ENCODE measurements at regions not wholly inside any gene's neighbourhood (a gene's known extent, or its start where the extent isn't known, plus 50 kb on each side); places are given as distances from the start of the nearest gene placed in this dataset.

DNA sequence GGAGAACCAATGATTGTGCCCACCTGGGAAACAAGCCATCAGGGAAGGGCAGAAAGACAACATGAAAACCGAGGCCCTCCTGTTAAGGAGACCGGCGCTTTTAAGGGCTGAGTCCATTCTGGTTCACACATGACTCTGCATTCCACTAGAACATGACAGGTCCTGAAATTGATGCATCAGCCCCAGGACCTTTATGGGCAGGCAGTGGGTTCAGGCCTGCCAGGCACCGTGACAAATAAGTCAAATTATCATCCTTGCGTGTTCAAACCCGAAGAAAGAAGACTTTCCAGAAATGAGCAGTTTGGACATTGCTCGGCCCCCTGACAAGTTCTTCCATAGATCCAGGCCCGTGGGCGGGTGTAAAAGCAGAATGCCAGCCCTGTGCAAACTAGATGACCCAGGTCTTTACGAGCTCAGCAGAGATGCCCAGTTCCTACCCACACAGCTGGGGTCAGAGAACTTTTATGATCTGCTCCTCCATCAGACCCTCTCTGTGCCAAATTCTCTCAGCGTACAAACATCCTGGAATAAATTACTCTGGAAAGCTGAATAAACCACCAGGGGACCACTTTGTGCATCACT is 295.5 kb upstream of the WWC1 start:
- DNase-seq (ENCODE audit: low read depth in 2 of 3, low spot score in 2 of 3): no peak

DNA sequence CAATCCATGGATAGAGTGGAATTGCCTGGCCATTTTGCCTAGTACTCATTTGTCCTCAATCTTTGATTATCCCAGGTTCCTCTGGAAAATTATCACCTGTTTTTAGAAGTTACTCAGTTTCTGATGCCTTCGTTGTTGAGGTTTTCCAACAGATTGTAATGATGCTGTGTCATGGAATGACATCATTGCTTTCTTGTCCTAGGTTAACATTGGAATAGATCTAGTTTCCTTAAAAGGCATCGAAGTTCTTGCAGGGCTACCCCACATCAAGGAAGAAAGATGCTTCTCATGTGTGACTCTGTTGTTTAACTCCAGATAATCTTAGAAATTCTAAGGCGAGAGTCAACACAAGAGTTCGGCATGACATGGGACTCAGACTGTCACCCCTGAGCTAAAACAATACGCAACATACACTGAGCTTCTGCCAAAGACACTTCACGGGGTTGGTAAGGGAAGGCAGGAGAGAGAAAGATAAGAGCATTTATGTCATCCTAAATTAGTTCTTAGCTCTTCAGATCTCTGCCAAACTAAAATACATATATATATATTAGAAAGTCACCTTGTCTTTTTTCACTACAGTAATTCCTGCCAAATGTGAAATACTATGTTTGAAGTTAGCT is 293.2 kb upstream of the WWC1 start:
- DNase-seq (ENCODE audit: low read depth in 2 of 3, low spot score in 2 of 3): no peak

DNA sequence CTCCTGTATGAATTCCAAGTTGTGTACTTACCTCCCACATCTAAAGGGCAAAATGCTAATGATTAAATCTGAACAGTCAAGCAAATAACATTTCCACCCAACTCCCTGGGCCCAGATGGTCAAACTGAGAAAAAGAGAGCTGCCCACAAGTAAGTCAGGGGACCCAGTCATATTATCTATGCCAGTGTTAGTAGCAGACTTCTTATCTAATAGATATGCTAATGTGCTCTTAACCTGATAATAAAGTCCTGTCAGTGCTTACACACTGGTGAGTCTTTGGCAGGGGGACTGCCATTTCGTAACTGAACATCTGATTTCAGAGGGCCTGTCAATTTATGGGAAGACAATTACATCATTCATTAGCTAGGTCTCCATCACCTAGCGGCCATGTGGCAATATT is 292.3 kb upstream of the WWC1 start:
- DNase-seq (ENCODE audit: low read depth in 2 of 3, low spot score in 2 of 3): no peak

GRCh38 chr5:168001318-168001717 is 290.1 kb upstream of the WWC1 start:
- DNase-seq (ENCODE audit: low read depth in 2 of 3, low spot score in 2 of 3): no peak

GRCh38 chr5:168002116-168002515 is 289.3 kb upstream of the WWC1 start:
- no peak for DNase-seq (ENCODE audit: low read depth in 2 of 3, low spot score in 2 of 3)

DNA sequence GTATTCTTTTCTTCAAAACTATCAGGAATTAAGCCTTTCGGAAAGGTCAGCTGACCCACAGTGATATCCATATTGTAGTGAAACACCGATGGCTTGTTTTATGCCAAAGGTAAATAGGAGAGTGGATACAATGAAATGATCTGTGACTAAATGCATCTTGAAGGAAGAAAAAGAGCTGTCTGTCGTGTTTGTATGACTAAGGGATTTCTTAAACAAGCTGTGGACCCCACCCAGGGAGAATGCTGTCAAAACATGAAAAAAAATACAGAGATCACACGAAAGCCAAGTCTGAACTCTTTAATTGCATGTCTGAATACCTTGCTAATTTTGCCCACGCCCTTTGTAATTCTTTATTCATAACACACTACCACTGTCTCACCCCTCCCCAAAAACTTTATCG is 286.4 kb upstream of the WWC1 start:
- no peak for DNase-seq (ENCODE audit: low read depth in 2 of 3, low spot score in 2 of 3)

- no peak for DNase-seq (ENCODE audit: low read depth in 2 of 3, low spot score in 2 of 3)
Observed at GRCh38 chr5:168005936-168006335, 285.5 kb upstream of the WWC1 start.

GRCh38 chr5:168006456-168007130 is 284.9 kb upstream of the WWC1 start:
- DNase-seq (ENCODE audit: low read depth in 2 of 3, low spot score in 2 of 3): no peak

- DNase-seq (ENCODE audit: low read depth in 2 of 3, low spot score in 2 of 3): no peak
Observed at GRCh38 chr5:168007286-168007685, 284.2 kb upstream of the WWC1 start.

GRCh38 chr5:168008555-168008954 is 282.9 kb upstream of the WWC1 start:
- no peak for DNase-seq (ENCODE audit: low read depth in 2 of 3, low spot score in 2 of 3)

GRCh38 chr5:168011096-168011495 is 280.3 kb upstream of the WWC1 start:
- DNase-seq (ENCODE audit: low read depth in 2 of 3, low spot score in 2 of 3): no peak

- no peak for DNase-seq (ENCODE audit: low read depth in 2 of 3, low spot score in 2 of 3)
Observed at GRCh38 chr5:168012006-168012405, 279.4 kb upstream of the WWC1 start.

DNA sequence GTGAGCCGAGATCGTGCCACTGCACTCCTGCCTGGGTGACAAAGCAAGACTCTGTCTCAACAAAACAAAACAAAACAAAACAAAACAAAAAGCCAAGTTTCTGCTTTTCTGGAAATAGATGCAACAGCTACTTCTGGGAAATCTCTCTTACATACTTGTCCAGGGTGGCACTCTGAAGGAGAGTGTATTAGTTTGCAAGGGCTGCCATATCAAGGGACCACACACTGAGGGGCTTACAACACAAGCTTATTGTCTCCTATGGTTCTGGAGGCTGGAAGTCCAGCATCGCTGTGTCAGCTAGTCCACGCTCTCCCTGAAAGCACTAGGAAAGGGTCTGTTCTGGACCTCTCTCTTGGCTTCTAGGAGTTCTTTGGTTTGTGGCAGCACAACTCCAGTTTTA is 277.9 kb upstream of the WWC1 start:
- DNase-seq (ENCODE audit: low read depth in 2 of 3, low spot score in 2 of 3): no peak

DNA sequence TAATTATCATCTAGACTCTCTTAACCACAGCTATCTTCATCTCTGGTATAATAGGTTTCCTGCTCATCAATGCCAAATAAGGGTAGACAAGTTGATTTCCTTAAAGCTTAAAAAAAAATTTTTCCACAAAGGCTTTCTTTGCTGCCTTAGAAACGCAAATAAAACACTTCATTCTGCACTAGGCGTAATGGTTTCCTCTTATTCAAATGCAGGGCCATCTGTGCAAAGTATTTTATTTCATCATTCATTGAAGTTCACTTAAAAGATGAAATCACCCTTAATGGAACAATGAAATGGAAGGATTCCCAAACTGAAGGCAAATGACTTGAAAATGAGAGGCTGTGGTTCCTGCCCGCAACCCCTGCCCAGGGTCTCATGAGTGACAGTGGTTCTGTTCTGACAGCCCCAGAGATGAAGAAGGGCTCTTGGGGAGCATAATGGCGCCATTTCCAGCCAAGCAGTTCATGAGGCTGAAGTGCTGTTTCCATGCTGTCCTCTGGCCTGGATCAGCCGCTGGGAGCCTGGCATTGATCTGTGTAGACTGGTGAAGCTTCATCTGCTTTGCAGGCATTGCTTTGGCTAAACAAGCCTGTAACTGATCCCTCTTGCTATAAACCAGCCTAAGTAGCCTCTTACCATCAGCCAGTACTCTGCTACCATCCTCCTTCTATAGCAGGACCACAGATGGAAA is 276.9 kb upstream of the WWC1 start:
- no peak for DNase-seq (ENCODE audit: low read depth in 2 of 3, low spot score in 2 of 3)

GRCh38 chr5:168015506-168015905 is 275.9 kb upstream of the WWC1 start:
- DNase-seq (ENCODE audit: low read depth in 2 of 3, low spot score in 2 of 3): no peak

- no peak for DNase-seq (ENCODE audit: low read depth in 2 of 3, low spot score in 2 of 3)
Observed at GRCh38 chr5:168017313-168017712, 274.1 kb upstream of the WWC1 start.

GRCh38 chr5:168019143-168019542 is 272.3 kb upstream of the WWC1 start:
- DNase-seq (ENCODE audit: low read depth in 2 of 3, low spot score in 2 of 3): no peak

- peak in 1 of 3 donors; percentile 44 for DNase-seq (ENCODE audit: low read depth in 2 of 3, low spot score in 2 of 3)
Observed at GRCh38 chr5:168020542-168021294, 270.7 kb upstream of the WWC1 start.

GRCh38 chr5:168022446-168023169 is 268.8 kb upstream of the WWC1 start:
- no peak for DNase-seq (ENCODE audit: low read depth in 2 of 3, low spot score in 2 of 3)

DNA sequence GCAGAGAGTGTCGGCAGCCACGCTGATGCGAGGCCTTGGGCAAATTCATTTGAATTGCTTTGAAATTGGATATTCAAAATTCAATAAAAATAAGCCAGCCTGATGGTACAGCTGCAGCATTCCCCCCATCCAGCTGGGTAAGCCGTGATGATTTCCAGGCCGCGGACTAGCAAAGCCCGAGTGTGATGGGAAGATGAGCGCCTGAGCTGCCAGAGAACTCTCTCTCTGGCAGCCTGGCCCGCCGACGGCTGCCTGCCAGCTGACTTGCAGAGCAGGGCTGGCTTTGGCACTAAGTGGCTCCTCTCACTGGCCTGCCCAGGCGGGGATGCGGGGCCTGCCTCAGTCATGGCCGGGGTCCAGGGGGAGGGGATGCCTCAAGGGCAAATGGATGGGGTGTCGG is 268.3 kb upstream of the WWC1 start:
- no peak for DNase-seq (ENCODE audit: low read depth in 2 of 3, low spot score in 2 of 3)

Data from hematopoietic multipotent progenitor cell (in vitro differentiated cells).